Keratinocyte (primary cell): ENCODE measurements at regions not wholly inside any gene's neighbourhood (a gene's known extent, or its start where the extent isn't known, plus 50 kb on each side); places are given as distances from the start of the nearest gene placed in this dataset.

Experiments used
- DNase-seq: peaks from one replicate; pipeline ENCODE4 v3.0.0-alpha.2; 2011; ENCODE audit warnings: low read depth, missing footprints, low spot score
- FAIRE-seq: peaks from 2 replicates; lab custom pipeline; 2011; peaks lifted over from hg19 to GRCh38; lab: Jason Lieb, UNC
- H2AFZ ChIP-seq: 2 replicates; pipeline ENCODE4 v1.6.0; 2012; ENCODE audit warnings: low read length, control low read depth, inconsistent platforms; ENCODE audit not compliant: control insufficient read depth
- H3K27ac ChIP-seq: 2 replicates; pipeline ENCODE4 v1.5.1; 2011; ENCODE audit warnings: low read length; ENCODE audit not compliant: control insufficient read depth, insufficient read depth
- H3K27me3 ChIP-seq: 3 replicates; pipeline ENCODE4 v1.6.0; 2011; ENCODE audit warnings: low read length; ENCODE audit not compliant: control insufficient read depth, insufficient read depth; ENCODE audit errors: extremely low read depth
- H3K36me3 ChIP-seq, 2 experiments: 2 replicates in 1 of 2; 3 replicates in 1 of 2; pipeline ENCODE4 v1.5.1; 2011; ENCODE audit warnings: low read length in 2 of 2, mild to moderate bottlenecking in 1 of 2; ENCODE audit not compliant: control insufficient read depth in 2 of 2, insufficient read depth in 2 of 2; ENCODE audit errors: extremely low read depth in 1 of 2
- H3K4me1 ChIP-seq: 3 replicates; pipeline ENCODE4 v1.5.1; 2011; ENCODE audit warnings: low read length; ENCODE audit not compliant: control insufficient read depth, insufficient read depth; ENCODE audit errors: extremely low read depth
- H3K4me2 ChIP-seq: 3 replicates; pipeline ENCODE4 v1.6.0; 2011; ENCODE audit warnings: low read depth, low read length; ENCODE audit not compliant: control insufficient read depth, insufficient read depth; ENCODE audit errors: extremely low read depth
- H3K4me3 ChIP-seq, 3 experiments: fragments of 200-600 bp in 1 of 3; sonication (generic) in 1 of 3; 2 replicates in 2 of 3; 3 replicates in 1 of 3; pipeline ENCODE4 v1.5.1; 2011 to 2016; ENCODE audit warnings: low read length in 3 of 3, mild to moderate bottlenecking in 3 of 3, control low read depth in 2 of 3, inconsistent platforms in 1 of 3, low read depth in 1 of 3, mixed read lengths in 1 of 3, mixed run types in 1 of 3, moderate library complexity in 1 of 3; ENCODE audit not compliant: control insufficient read depth in 2 of 3, insufficient read depth in 2 of 3; ENCODE audit errors: extremely low read depth in 1 of 3
- H3K79me2 ChIP-seq: 2 replicates; pipeline ENCODE4 v1.6.0; 2012; ENCODE audit warnings: low read length; ENCODE audit not compliant: control insufficient read depth, insufficient read depth
- H3K9ac ChIP-seq: 3 replicates; pipeline ENCODE4 v1.6.0; 2011; ENCODE audit warnings: low read length; ENCODE audit not compliant: control insufficient read depth, insufficient read depth; ENCODE audit errors: extremely low read depth
- H3K9me1 ChIP-seq: 3 replicates; pipeline ENCODE4 v1.6.0; 2011; ENCODE audit warnings: low read length; ENCODE audit not compliant: control insufficient read depth, insufficient read depth; ENCODE audit errors: extremely low read depth
- H3K9me3 ChIP-seq: 2 replicates; pipeline ENCODE4 v1.5.1; 2012; ENCODE audit warnings: low read depth, low read length; ENCODE audit not compliant: control insufficient read depth
- H4K20me1 ChIP-seq: 3 replicates; pipeline ENCODE4 v1.6.0; 2011; ENCODE audit warnings: low read length; ENCODE audit not compliant: control insufficient read depth, insufficient read depth; ENCODE audit errors: extremely low read depth
- EZH2 ChIP-seq: IDR thresholded peaks from one replicate; pipeline ENCODE4 v1.6.1; 2012; ENCODE audit warnings: inconsistent platforms, mild to moderate bottlenecking, low read length, moderate library complexity
- dilution Hi-C: fragments of 300-500 bp; cut with MboI; formaldehyde crosslinking; loops from one replicate; pipeline ENCODE4 v1.7.0; 2020; ENCODE audit warnings: low sequenced_read_pairs; ENCODE audit not compliant: extremely low pct_ligation_motif_present
- TF ChIP-seq, protein P1 (sequence below), 3 experiments: IDR thresholded peaks in 1 of 3; conservative IDR thresholded peaks in 1 of 3; optimal IDR thresholded peaks in 1 of 3; 2 replicates in 2 of 3; 3 replicates in 1 of 3; pipeline versions ENCODE3 to v1.5.1; 2011; ENCODE audit warnings: low read length in 3 of 3, mild to moderate bottlenecking in 3 of 3, moderate library complexity in 2 of 3, control low read depth in 1 of 3, inconsistent platforms in 1 of 3; ENCODE audit not compliant: insufficient read depth in 2 of 3; ENCODE audit errors: extremely low read depth in 1 of 3

DNA sequence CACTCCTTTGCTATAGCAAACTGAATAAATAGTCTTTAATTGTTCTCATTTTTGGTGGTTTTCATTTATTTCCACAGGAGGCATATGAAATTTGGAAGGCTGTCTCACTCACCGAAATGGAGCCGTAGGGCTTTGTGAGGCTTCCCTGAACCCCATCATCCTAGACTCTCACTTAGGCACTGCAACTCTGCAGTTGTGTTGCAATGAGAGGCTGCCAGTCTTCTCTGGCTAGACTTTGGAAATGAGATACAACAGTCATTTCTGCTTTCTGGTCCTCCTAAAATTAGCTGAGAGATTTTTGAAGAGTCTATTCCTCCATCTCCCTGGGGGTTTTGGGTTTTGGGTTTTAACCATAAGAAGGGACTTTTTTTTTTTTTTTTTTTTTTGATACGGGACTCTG is 146.5 kb downstream of the SH3BGRL start:
- H3K79me2 ChIP-seq = no peaks in the 10 kb centered on the region
- dilution Hi-C loops = no loop called here
- H3K27ac ChIP-seq = no peak overlapping the region
- H3K4me2 ChIP-seq = no peak overlapping the region
- H3K9ac ChIP-seq = no peak overlapping the region
- no peaks in the 10 kb centered on the region for H3K27me3 ChIP-seq
- no peak for TF ChIP-seq EZH2
- TF ChIP-seq, protein P1, sequence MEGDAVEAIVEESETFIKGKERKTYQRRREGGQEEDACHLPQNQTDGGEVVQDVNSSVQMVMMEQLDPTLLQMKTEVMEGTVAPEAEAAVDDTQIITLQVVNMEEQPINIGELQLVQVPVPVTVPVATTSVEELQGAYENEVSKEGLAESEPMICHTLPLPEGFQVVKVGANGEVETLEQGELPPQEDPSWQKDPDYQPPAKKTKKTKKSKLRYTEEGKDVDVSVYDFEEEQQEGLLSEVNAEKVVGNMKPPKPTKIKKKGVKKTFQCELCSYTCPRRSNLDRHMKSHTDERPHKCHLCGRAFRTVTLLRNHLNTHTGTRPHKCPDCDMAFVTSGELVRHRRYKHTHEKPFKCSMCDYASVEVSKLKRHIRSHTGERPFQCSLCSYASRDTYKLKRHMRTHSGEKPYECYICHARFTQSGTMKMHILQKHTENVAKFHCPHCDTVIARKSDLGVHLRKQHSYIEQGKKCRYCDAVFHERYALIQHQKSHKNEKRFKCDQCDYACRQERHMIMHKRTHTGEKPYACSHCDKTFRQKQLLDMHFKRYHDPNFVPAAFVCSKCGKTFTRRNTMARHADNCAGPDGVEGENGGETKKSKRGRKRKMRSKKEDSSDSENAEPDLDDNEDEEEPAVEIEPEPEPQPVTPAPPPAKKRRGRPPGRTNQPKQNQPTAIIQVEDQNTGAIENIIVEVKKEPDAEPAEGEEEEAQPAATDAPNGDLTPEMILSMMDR (optimal IDR thresholded peaks at IDR 0.05 in 1 of 3, IDR thresholded peaks at IDR 0.05 in 1 of 3, conservative IDR thresholded peaks at IDR 0.05 in 1 of 3; ENCODE audit: extremely low read depth in 1 of 3, insufficient read depth in 2 of 3, low read length in 3 of 3) = no peak
- no peaks in the 10 kb centered on the region for H3K9me1 ChIP-seq
- DNase-seq (no peak), FAIRE-seq (no peak)
- H2AFZ ChIP-seq = no peak overlapping the region
- H3K36me3 ChIP-seq = no peaks in the 10 kb centered on the region
- H3K9me3 ChIP-seq = no peaks in the 10 kb centered on the region
- no peak overlapping the region for H3K4me3 ChIP-seq
- H4K20me1 ChIP-seq = no peaks in the 10 kb centered on the region
- H3K4me1 ChIP-seq = no peaks in the 10 kb centered on the region

DNA sequence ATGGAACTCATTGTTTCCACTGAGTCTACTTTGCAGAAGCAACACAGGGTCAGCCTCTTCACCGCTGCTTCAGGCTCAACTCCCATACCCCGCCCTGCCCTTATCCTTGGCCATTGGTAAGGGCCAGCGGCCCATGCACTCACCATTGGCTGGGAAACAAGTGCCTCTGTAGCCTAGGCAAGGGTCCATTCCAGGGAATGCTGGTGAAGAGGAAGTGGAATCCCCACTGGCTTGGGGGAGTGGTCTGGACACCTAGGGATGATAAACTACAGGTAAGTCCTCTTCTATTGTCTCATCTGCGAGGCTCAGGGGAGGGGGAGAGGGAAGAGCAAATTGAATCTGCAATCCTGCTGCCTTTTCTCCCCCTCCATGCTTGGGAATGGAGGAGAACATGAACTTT is 153.1 kb downstream of the SH3BGRL start:
- dilution Hi-C loops = no loop called here
- no peak overlapping the region for H3K27ac ChIP-seq
- no peak overlapping the region for H3K4me3 ChIP-seq
- no peaks in the 10 kb centered on the region for H4K20me1 ChIP-seq
- H3K4me2 ChIP-seq = peak overlapping the region; percentile 14
- no peaks in the 10 kb centered on the region for H3K9me3 ChIP-seq
- H3K9ac ChIP-seq = no peak overlapping the region
- H3K36me3 ChIP-seq = no peaks in the 10 kb centered on the region
- DNase-seq = no peak
- H3K4me1 ChIP-seq = no peaks in the 10 kb centered on the region
- FAIRE-seq = no peak
- no peaks in the 10 kb centered on the region for H3K27me3 ChIP-seq
- H3K79me2 ChIP-seq = no peaks in the 10 kb centered on the region
- no peak overlapping the region for H2AFZ ChIP-seq
- TF ChIP-seq, protein P1 (optimal IDR thresholded peaks at IDR 0.05 in 1 of 3, IDR thresholded peaks at IDR 0.05 in 1 of 3, conservative IDR thresholded peaks at IDR 0.05 in 1 of 3; ENCODE audit: extremely low read depth in 1 of 3, insufficient read depth in 2 of 3, low read length in 3 of 3) = no peak
- TF ChIP-seq EZH2 = no peak
- no peaks in the 10 kb centered on the region for H3K9me1 ChIP-seq
